Endodermal cell (in vitro differentiated cells): ENCODE measurements at regions not wholly inside any gene's neighbourhood (a gene's known extent, or its start where the extent isn't known, plus 50 kb on each side); places are given as distances from the start of the nearest gene placed in this dataset.

Source experiments
- DNase-seq: peaks from one replicate; pipeline ENCODE4 v3.0.0-alpha.2; 2017
- H3K27ac ChIP-seq: 2 replicates; pipeline ENCODE4 v1.5.1; 2013; ENCODE audit warnings: mild to moderate bottlenecking, low read depth, low read length, moderate library complexity
- H3K27me3 ChIP-seq: 2 replicates; pipeline ENCODE4 v1.6.1; 2013; ENCODE audit warnings: mild to moderate bottlenecking, low read length, moderate library complexity; ENCODE audit not compliant: insufficient read depth, control insufficient read depth, poor library complexity, severe bottlenecking
- H3K36me3 ChIP-seq: 2 replicates; pipeline ENCODE4 v1.7.0; 2013; ENCODE audit warnings: mild to moderate bottlenecking, low read length, moderate library complexity; ENCODE audit not compliant: control insufficient read depth, insufficient read depth
- H3K4me1 ChIP-seq: one replicate; pipeline ENCODE4 v1.7.0; 2013; ENCODE audit warnings: low read length; ENCODE audit not compliant: control insufficient read depth, insufficient read depth
- H3K4me3 ChIP-seq: 2 replicates; pipeline ENCODE4 v1.5.1; 2013; ENCODE audit warnings: mild to moderate bottlenecking, low read length, moderate library complexity
- H3K9ac ChIP-seq: 2 replicates; pipeline ENCODE4 v1.6.1; 2013; ENCODE audit warnings: mild to moderate bottlenecking, low read length, moderate library complexity; ENCODE audit not compliant: poor library complexity, severe bottlenecking; ENCODE audit errors: extremely low read depth
- H3K9me3 ChIP-seq: 2 replicates; pipeline ENCODE4 v1.6.1; 2013; ENCODE audit warnings: mild to moderate bottlenecking, low read length, moderate library complexity; ENCODE audit not compliant: control insufficient read depth
- H3K27ac Mint-ChIP-seq: 2 replicates; pipeline ENCODE4 v1.8.0; 2020; ENCODE audit warnings: mixed read lengths
- H3K27me3 Mint-ChIP-seq: 2 replicates; pipeline ENCODE4 v1.8.0; 2021; ENCODE audit warnings: mild to moderate bottlenecking, mixed read lengths; ENCODE audit not compliant: insufficient read depth
- H3K36me3 Mint-ChIP-seq: 2 replicates; pipeline ENCODE4 v1.8.0; 2020; ENCODE audit warnings: low read depth, mixed read lengths
- H3K4me1 Mint-ChIP-seq: 2 replicates; pipeline ENCODE4 v1.8.0; 2020; ENCODE audit warnings: mixed read lengths
- H3K4me3 Mint-ChIP-seq: 2 replicates; pipeline ENCODE4 v1.8.0; 2020; ENCODE audit warnings: mild to moderate bottlenecking, moderate library complexity, mixed read lengths
- H3K9me3 Mint-ChIP-seq: 2 replicates; pipeline ENCODE4 v1.8.0; 2020; ENCODE audit warnings: mild to moderate bottlenecking, mixed read lengths
- WGBS, 2 experiments: methylation state at CpG; one replicate each; pipeline versions ENCODE4 v1.1.5 to v1.1.7; 2013; ENCODE audit warnings: missing lambda C conversion rate in 2 of 2, mixed read lengths in 1 of 2; ENCODE audit not compliant: insufficient coverage in 1 of 2, insufficient read length in 1 of 2; 5-methylcytosine and 5-hydroxymethylcytosine counted together
- TF ChIP-seq, protein P1 (sequence below): fragments of 200-600 bp; sonication (generic); conservative IDR thresholded peaks from 2 replicates; pipeline ENCODE4 v1.5.0; 2021; ENCODE audit warnings: antibody characterized with exemption, mild to moderate bottlenecking

DNA sequence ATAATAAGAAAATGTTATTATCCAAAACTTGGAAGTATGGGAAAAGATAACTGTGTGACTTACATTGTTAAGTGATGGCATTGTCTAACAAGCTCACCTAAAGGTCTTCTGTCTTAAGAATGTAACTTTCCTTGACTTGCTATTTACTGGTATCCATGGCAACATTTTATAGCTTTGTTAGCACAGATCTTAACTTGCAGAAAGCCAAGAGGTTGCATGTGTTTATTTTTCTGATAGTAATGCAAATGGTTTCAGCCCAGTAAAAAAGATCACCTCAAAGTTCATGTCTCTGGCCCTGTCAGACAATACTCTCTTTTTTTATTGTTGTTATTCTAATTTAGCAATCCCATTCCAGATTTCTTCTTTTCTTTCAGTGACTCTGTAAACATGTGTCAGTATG lies 425.3 kb downstream of the SPRY1 start:
- H3K4me3 ChIP-seq: peak overlapping the region; percentile 37
- peaks cover 7% of the 10 kb centered on the region for H3K9me3 ChIP-seq
- TF ChIP-seq, protein P1, sequence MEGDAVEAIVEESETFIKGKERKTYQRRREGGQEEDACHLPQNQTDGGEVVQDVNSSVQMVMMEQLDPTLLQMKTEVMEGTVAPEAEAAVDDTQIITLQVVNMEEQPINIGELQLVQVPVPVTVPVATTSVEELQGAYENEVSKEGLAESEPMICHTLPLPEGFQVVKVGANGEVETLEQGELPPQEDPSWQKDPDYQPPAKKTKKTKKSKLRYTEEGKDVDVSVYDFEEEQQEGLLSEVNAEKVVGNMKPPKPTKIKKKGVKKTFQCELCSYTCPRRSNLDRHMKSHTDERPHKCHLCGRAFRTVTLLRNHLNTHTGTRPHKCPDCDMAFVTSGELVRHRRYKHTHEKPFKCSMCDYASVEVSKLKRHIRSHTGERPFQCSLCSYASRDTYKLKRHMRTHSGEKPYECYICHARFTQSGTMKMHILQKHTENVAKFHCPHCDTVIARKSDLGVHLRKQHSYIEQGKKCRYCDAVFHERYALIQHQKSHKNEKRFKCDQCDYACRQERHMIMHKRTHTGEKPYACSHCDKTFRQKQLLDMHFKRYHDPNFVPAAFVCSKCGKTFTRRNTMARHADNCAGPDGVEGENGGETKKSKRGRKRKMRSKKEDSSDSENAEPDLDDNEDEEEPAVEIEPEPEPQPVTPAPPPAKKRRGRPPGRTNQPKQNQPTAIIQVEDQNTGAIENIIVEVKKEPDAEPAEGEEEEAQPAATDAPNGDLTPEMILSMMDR: no peak
- no peak overlapping the region for H3K9ac ChIP-seq
- H3K9me3 Mint-ChIP-seq: peaks cover 7% of the 10 kb centered on the region
- peaks cover 11% of the 10 kb centered on the region for H3K4me1 Mint-ChIP-seq
- no peaks in the 10 kb centered on the region for H3K36me3 ChIP-seq
- no peak for DNase-seq
- no peaks in the 10 kb centered on the region for H3K4me1 ChIP-seq
- no peaks in the 10 kb centered on the region for H3K27me3 ChIP-seq
- H3K27ac Mint-ChIP-seq: no peak overlapping the region
- H3K36me3 Mint-ChIP-seq: no peaks in the 10 kb centered on the region
- no peak overlapping the region for H3K4me3 Mint-ChIP-seq
- no peaks in the 10 kb centered on the region for H3K27me3 Mint-ChIP-seq
- H3K27ac ChIP-seq: no peak overlapping the region

- H3K9ac ChIP-seq: no peak overlapping the region
- no peak overlapping the region for H3K27ac ChIP-seq
- Mint-ChIP-seq H3K27ac (no peak overlapping the region), H3K27me3 (no peaks in the 10 kb centered on the region), H3K9me3 (peaks cover 7% of the 10 kb centered on the region), H3K4me1 (peaks cover 9% of the 10 kb centered on the region), H3K4me3 (no peak overlapping the region), H3K36me3 (no peaks in the 10 kb centered on the region)
- TF ChIP-seq, protein P1: no peak
- WGBS, 2 experiments: 86 to 93% methylated on average over 2 of the region's 2 CpGs
- DNase-seq: no peak
- no peaks in the 10 kb centered on the region for H3K27me3 ChIP-seq
- H3K4me1 ChIP-seq: no peaks in the 10 kb centered on the region
- H3K4me3 ChIP-seq: peak overlapping the region; percentile 37
- no peaks in the 10 kb centered on the region for H3K36me3 ChIP-seq
- peaks cover 7% of the 10 kb centered on the region for H3K9me3 ChIP-seq
Measured at GRCh38 chr4:123822353-123822752, 425.8 kb downstream of the SPRY1 start.

- WGBS, 2 experiments: 91 to 100% methylated on average over 3 to 4 of the region's 4 CpGs
- H3K4me3 ChIP-seq: no peak overlapping the region
- TF ChIP-seq, protein P1: no peak
- no peak overlapping the region for H3K9ac ChIP-seq
- no peaks in the 10 kb centered on the region for H3K4me1 ChIP-seq
- no peak overlapping the region for H3K4me3 Mint-ChIP-seq
- no peak overlapping the region for H3K27ac Mint-ChIP-seq
- peaks cover 7% of the 10 kb centered on the region for H3K9me3 ChIP-seq
- DNase-seq: no peak
- H3K36me3 ChIP-seq: no peaks in the 10 kb centered on the region
- H3K9me3 Mint-ChIP-seq: peaks cover 7% of the 10 kb centered on the region
- peaks cover 9% of the 10 kb centered on the region for H3K4me1 Mint-ChIP-seq
- no peaks in the 10 kb centered on the region for H3K27me3 ChIP-seq
- H3K36me3 Mint-ChIP-seq: no peaks in the 10 kb centered on the region
- H3K27ac ChIP-seq: no peak overlapping the region
- no peaks in the 10 kb centered on the region for H3K27me3 Mint-ChIP-seq
Measured at GRCh38 chr4:123823244-123823643, 426.6 kb downstream of the SPRY1 start.
